ENCODE measurements at regions not wholly inside any gene's neighbourhood (a gene's known extent, or its start where the extent isn't known, plus 50 kb on each side); places are given as distances from the start of the nearest gene placed in this dataset.

DNA sequence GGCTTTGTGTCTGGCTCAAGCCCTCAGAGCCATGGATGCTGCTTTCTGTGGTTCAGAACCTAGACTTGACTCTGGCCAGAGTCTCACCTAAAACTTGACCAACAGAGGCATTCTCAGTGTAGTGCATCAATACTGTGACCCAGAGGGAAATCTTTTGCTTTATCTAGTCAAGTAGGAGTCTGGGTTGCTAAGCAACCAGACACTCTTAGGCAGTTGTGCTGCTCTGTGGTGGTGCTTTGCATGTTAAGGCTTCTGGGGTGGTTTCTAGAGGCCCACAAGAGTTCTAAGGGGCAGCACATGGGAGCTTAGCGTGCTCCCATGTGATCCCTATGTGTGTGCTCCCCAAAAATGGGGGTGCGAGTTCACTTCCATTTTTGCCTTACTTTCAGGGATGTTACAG is 224.6 kb upstream of the PLET1 start:
- ATAC-seq, result no peak
- H3K36me3 ChIP-seq, result no peaks in the 10 kb centered on the region
- no peak overlapping the region for H3K4me3 ChIP-seq
- no peak overlapping the region for H3K27ac ChIP-seq
- WGBS, 2 donors (ENCODE audit: low coverage in 1 of 2), result 80 to 100% methylated on average over 1 to 2 of the region's 2 CpGs
- no peaks in the 10 kb centered on the region for H3K4me1 ChIP-seq
- no peaks in the 10 kb centered on the region for H3K27me3 ChIP-seq
- TF ChIP-seq, protein P1, sequence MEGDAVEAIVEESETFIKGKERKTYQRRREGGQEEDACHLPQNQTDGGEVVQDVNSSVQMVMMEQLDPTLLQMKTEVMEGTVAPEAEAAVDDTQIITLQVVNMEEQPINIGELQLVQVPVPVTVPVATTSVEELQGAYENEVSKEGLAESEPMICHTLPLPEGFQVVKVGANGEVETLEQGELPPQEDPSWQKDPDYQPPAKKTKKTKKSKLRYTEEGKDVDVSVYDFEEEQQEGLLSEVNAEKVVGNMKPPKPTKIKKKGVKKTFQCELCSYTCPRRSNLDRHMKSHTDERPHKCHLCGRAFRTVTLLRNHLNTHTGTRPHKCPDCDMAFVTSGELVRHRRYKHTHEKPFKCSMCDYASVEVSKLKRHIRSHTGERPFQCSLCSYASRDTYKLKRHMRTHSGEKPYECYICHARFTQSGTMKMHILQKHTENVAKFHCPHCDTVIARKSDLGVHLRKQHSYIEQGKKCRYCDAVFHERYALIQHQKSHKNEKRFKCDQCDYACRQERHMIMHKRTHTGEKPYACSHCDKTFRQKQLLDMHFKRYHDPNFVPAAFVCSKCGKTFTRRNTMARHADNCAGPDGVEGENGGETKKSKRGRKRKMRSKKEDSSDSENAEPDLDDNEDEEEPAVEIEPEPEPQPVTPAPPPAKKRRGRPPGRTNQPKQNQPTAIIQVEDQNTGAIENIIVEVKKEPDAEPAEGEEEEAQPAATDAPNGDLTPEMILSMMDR (IDR thresholded peaks at IDR 0.05), result no peak
- no peaks in the 10 kb centered on the region for H3K9me3 ChIP-seq

DNA sequence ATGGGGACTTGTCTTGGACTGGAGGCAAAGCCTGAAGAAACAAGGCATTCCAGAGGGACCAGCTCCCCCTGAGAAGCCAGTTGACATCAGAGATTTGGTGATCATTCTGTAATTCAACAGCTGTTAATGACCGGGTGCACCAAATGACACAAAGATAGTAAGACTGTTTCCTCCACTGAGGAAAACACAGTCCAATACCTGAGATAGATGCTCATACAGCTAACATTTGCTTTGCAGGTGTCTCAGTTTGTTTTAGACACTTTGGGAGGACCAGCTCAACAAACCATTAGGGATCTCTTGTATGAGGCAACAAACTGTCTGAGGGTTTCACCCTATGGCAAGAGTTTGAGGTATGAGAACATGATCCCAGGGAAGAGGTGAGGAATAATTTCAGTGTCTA is 237.2 kb upstream of the PLET1 start:
- WGBS, 2 donors (ENCODE audit: low coverage in 1 of 2), result 83 to 86% methylated on average over 1 of the region's 1 CpG
- no peaks in the 10 kb centered on the region for H3K27me3 ChIP-seq
- ATAC-seq, result no peak

DNA sequence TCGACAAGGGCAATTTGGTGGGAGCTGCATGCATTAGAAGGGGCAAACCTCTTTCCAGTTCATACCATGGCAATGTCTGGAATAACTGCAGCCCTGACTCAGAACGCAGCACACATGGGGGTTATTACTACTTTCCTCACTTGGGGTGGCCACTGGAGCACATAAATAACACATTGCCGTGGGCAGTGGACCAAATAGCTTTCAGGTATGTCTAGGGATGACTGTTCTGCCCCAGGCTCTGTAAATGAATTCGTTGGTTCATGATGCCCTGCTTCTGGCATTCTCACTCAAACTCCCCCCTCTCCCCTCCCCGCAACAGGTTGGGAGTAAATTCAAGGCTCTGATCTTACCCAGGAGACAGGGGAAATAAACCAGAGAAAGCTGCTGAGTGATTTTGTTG is 238.0 kb upstream of the PLET1 start:
- Histone ChIP-seq H3K9me3 (no peaks in the 10 kb centered on the region), H3K4me3 (no peak overlapping the region), H3K36me3 (no peaks in the 10 kb centered on the region), H3K27ac (no peak overlapping the region), H3K27me3 (no peaks in the 10 kb centered on the region), H3K4me1 (no peaks in the 10 kb centered on the region)
- no peak for ATAC-seq
- no peak for TF ChIP-seq EP300 (IDR thresholded peaks at IDR 0.05)
- TF ChIP-seq, protein P1 (IDR thresholded peaks at IDR 0.05), result no peak
- TF ChIP-seq POLR2A (IDR thresholded peaks at IDR 0.05), result no peak
- no peak for TF ChIP-seq POLR2AphosphoS5 (IDR thresholded peaks at IDR 0.05)
- 14 to 74% methylated on average over 1 to 3 of the region's 5 CpGs for WGBS, 2 donors (ENCODE audit: low coverage in 1 of 2)

More for the DNA sequence above, 237.2 kb upstream of the PLET1 start:
- H3K36me3 ChIP-seq, result no peaks in the 10 kb centered on the region
- TF ChIP-seq EP300 (IDR thresholded peaks at IDR 0.05), result no peak
- no peak for TF ChIP-seq POLR2AphosphoS5 (IDR thresholded peaks at IDR 0.05)
- TF ChIP-seq, protein P1 (IDR thresholded peaks at IDR 0.05), result no peak
- no peak for TF ChIP-seq POLR2A (IDR thresholded peaks at IDR 0.05)
- no peak overlapping the region for H3K4me3 ChIP-seq
- H3K27ac ChIP-seq, result no peak overlapping the region
- no peaks in the 10 kb centered on the region for H3K9me3 ChIP-seq
- H3K4me1 ChIP-seq, result no peaks in the 10 kb centered on the region

DNA sequence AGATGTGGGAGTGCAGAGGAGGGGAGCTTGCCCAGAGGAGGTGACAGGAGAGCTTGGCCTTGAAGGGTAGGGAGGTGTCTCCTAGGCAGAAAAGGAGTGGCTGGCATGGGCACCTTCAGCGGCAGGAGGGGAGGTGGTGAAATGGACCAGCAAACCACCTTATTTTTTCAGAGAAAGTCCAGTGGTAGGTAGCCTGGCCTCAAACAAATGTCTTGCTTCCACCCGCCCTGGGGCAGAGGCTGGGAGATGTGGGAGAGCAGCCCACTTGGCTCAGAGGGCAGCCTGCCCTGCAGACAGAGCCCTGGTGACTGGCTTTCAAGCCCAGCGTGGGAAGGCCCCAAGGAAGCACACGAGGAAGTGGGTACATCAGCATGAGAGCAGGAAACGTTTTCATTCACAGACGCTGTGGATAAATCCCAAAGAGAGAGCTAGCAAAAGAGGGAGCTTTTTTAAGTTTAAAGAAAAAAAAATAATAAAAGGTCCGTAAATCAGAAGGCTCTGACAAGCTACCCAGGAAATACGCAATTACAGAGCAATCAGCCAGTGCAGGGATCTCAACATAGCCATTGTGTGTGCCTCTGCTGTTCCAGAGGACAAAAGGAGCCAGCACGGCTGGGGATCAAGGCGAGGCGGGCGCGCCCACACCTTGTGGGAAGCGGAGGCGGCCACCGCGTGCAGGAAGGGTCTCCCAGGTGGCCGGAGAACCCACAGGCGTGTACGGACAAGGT is 238.7 kb upstream of the PLET1 start:
- ATAC-seq, result no peak
- 49 to 80% methylated on average over 1 to 6 of the region's 20 CpGs for WGBS, 2 donors (ENCODE audit: low coverage in 1 of 2)

DNA sequence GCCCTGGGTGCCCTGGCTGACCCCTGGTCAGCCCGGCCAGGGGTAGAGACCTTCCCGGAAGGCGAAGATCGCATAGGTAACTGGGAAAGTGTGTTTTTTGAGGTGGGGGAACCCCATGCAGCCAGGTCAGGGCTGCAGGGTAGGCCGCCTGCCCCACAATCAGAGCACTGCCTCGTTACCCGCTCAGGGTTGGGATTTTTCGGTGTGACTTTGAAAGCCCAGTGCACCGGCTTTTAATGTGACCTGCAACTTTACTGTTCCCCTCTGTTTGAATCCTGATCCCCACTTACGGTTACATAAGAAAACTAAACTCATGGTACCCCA is 239.2 kb upstream of the PLET1 start:
- ATAC-seq, result no peak
- TF ChIP-seq POLR2A (IDR thresholded peaks at IDR 0.05), result no peak
- TF ChIP-seq, protein P1 (IDR thresholded peaks at IDR 0.05), result no peak
- no peak for TF ChIP-seq POLR2AphosphoS5 (IDR thresholded peaks at IDR 0.05)
- no peak for TF ChIP-seq EP300 (IDR thresholded peaks at IDR 0.05)
- no peaks in the 10 kb centered on the region for H3K9me3 ChIP-seq
- H3K27ac ChIP-seq, result no peak overlapping the region
- no peaks in the 10 kb centered on the region for H3K27me3 ChIP-seq
- 90 to 96% methylated on average over 2 to 3 of the region's 10 CpGs for WGBS, 2 donors (ENCODE audit: low coverage in 1 of 2)
- no peak overlapping the region for H3K4me3 ChIP-seq
- H3K4me1 ChIP-seq, result no peaks in the 10 kb centered on the region
- H3K36me3 ChIP-seq, result no peaks in the 10 kb centered on the region

More for the DNA sequence above, 238.7 kb upstream of the PLET1 start:
- H3K36me3 ChIP-seq, result no peaks in the 10 kb centered on the region
- no peaks in the 10 kb centered on the region for H3K9me3 ChIP-seq
- H3K27ac ChIP-seq, result no peak overlapping the region
- no peaks in the 10 kb centered on the region for H3K4me1 ChIP-seq
- TF ChIP-seq EP300 (IDR thresholded peaks at IDR 0.05), result no peak
- TF ChIP-seq POLR2A (IDR thresholded peaks at IDR 0.05), result no peak
- no peak for TF ChIP-seq POLR2AphosphoS5 (IDR thresholded peaks at IDR 0.05)
- TF ChIP-seq, protein P1 (IDR thresholded peaks at IDR 0.05), result no peak
- no peak overlapping the region for H3K4me3 ChIP-seq
- H3K27me3 ChIP-seq, result no peaks in the 10 kb centered on the region
